Endodermal cell (in vitro differentiated cells): ENCODE measurements at regions not wholly inside any gene's neighbourhood (a gene's known extent, or its start where the extent isn't known, plus 50 kb on each side); places are given as distances from the start of the nearest gene placed in this dataset.
"Not testable (repeated sequence)": the region's sequence is repeated elsewhere in the genome, so short reads cannot be mapped to it uniquely, and the experiment has no call there.

Experiments used
- DNase-seq: peaks from one replicate; pipeline ENCODE4 v3.0.0-alpha.2; 2017
- H3K27ac ChIP-seq: 2 replicates; pipeline ENCODE4 v1.5.1; 2013; ENCODE audit warnings: mild to moderate bottlenecking, low read depth, low read length, moderate library complexity
- H3K27me3 ChIP-seq: 2 replicates; pipeline ENCODE4 v1.6.1; 2013; ENCODE audit warnings: mild to moderate bottlenecking, low read length, moderate library complexity; ENCODE audit not compliant: insufficient read depth, control insufficient read depth, poor library complexity, severe bottlenecking
- H3K36me3 ChIP-seq: 2 replicates; pipeline ENCODE4 v1.7.0; 2013; ENCODE audit warnings: mild to moderate bottlenecking, low read length, moderate library complexity; ENCODE audit not compliant: control insufficient read depth, insufficient read depth
- H3K4me1 ChIP-seq: one replicate; pipeline ENCODE4 v1.7.0; 2013; ENCODE audit warnings: low read length; ENCODE audit not compliant: control insufficient read depth, insufficient read depth
- H3K4me3 ChIP-seq: 2 replicates; pipeline ENCODE4 v1.5.1; 2013; ENCODE audit warnings: mild to moderate bottlenecking, low read length, moderate library complexity
- H3K9ac ChIP-seq: 2 replicates; pipeline ENCODE4 v1.6.1; 2013; ENCODE audit warnings: mild to moderate bottlenecking, low read length, moderate library complexity; ENCODE audit not compliant: poor library complexity, severe bottlenecking; ENCODE audit errors: extremely low read depth
- H3K9me3 ChIP-seq: 2 replicates; pipeline ENCODE4 v1.6.1; 2013; ENCODE audit warnings: mild to moderate bottlenecking, low read length, moderate library complexity; ENCODE audit not compliant: control insufficient read depth
- H3K27ac Mint-ChIP-seq: 2 replicates; pipeline ENCODE4 v1.8.0; 2020; ENCODE audit warnings: mixed read lengths
- H3K27me3 Mint-ChIP-seq: 2 replicates; pipeline ENCODE4 v1.8.0; 2021; ENCODE audit warnings: mild to moderate bottlenecking, mixed read lengths; ENCODE audit not compliant: insufficient read depth
- H3K36me3 Mint-ChIP-seq: 2 replicates; pipeline ENCODE4 v1.8.0; 2020; ENCODE audit warnings: low read depth, mixed read lengths
- H3K4me1 Mint-ChIP-seq: 2 replicates; pipeline ENCODE4 v1.8.0; 2020; ENCODE audit warnings: mixed read lengths
- H3K4me3 Mint-ChIP-seq: 2 replicates; pipeline ENCODE4 v1.8.0; 2020; ENCODE audit warnings: mild to moderate bottlenecking, moderate library complexity, mixed read lengths
- H3K9me3 Mint-ChIP-seq: 2 replicates; pipeline ENCODE4 v1.8.0; 2020; ENCODE audit warnings: mild to moderate bottlenecking, mixed read lengths
- WGBS, 2 experiments: methylation state at CpG; one replicate each; pipeline versions ENCODE4 v1.1.5 to v1.1.7; 2013; ENCODE audit warnings: missing lambda C conversion rate in 2 of 2, mixed read lengths in 1 of 2; ENCODE audit not compliant: insufficient coverage in 1 of 2, insufficient read length in 1 of 2; 5-methylcytosine and 5-hydroxymethylcytosine counted together
- TF ChIP-seq, protein P1 (sequence below): fragments of 200-600 bp; sonication (generic); conservative IDR thresholded peaks from 2 replicates; pipeline ENCODE4 v1.5.0; 2021; ENCODE audit warnings: antibody characterized with exemption, mild to moderate bottlenecking

DNA sequence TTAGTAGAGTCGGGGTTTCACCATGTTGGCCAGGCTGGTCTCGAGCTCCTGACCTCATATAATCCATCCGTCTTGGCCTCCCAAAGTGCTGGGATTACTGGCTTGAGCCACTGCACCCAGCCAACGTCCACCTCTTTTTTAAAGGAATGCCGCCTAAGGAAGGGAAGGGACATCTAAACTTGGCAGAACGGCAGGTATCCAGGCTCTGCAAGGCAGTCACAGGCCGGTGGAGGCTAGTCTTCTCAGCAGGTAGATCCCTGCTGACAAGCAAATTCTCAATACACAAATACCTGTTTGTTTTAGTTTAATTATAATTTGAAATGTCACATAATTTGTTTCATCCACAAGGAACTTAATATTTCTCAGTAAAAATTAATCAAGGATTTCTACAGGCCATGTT is 232.0 kb upstream of the HSFY2 start:
- Histone ChIP-seq H3K4me3 (no peak overlapping the region), H3K9me3 (no peaks in the 10 kb centered on the region), H3K27me3 (no peaks in the 10 kb centered on the region), H3K27ac (no peak overlapping the region), H3K36me3 (no peaks in the 10 kb centered on the region), H3K9ac (no peak overlapping the region), H3K4me1 (no peaks in the 10 kb centered on the region)
- Mint-ChIP-seq H3K4me3 (no peak overlapping the region), H3K36me3 (no peaks in the 10 kb centered on the region), H3K4me1 (no peaks in the 10 kb centered on the region), H3K9me3 (no peaks in the 10 kb centered on the region), H3K27me3 (no peaks in the 10 kb centered on the region), H3K27ac (no peak overlapping the region)
- TF ChIP-seq, protein P1, sequence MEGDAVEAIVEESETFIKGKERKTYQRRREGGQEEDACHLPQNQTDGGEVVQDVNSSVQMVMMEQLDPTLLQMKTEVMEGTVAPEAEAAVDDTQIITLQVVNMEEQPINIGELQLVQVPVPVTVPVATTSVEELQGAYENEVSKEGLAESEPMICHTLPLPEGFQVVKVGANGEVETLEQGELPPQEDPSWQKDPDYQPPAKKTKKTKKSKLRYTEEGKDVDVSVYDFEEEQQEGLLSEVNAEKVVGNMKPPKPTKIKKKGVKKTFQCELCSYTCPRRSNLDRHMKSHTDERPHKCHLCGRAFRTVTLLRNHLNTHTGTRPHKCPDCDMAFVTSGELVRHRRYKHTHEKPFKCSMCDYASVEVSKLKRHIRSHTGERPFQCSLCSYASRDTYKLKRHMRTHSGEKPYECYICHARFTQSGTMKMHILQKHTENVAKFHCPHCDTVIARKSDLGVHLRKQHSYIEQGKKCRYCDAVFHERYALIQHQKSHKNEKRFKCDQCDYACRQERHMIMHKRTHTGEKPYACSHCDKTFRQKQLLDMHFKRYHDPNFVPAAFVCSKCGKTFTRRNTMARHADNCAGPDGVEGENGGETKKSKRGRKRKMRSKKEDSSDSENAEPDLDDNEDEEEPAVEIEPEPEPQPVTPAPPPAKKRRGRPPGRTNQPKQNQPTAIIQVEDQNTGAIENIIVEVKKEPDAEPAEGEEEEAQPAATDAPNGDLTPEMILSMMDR = no peak
- whole genome bisulfite sequencing, 2 experiments = 60 to 100% methylated on average over 1 to 7 of the region's 7 CpGs
- DNase-seq = no peak

DNA sequence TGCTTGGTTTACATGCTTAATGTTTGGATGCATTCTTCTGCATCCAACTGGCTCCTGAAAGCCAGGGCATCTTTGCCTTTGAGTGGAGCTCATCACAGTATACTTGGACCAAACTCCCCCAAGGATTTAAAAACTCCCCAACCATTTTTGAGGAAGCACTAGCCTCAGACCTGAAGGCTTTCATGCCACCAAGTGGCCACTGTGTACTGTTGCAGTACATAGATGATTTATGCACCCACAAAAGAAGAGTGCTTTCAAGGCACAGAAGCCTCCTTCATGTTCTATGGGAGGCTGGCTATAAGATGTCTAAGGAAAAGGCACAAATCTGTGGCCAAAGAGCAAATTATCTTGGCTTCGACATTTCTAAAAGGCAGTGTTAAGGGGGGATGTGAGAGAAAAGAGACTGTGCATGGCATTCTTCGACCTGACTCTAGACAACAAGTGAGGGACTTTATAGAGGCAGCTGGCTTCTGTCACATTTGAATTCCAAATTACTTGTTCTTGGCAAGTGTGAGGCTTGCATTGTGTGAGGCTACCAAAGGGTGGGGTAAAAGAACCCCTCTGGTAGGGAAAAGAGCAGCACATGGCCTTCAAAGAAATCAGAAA is 224.2 kb upstream of the HSFY2 start:
- no peaks in the 10 kb centered on the region for H3K9me3 ChIP-seq
- no peaks in the 10 kb centered on the region for H3K9me3 Mint-ChIP-seq
- H3K36me3 ChIP-seq = no peaks in the 10 kb centered on the region
- no peaks in the 10 kb centered on the region for H3K4me1 ChIP-seq
- H3K4me3 ChIP-seq = no peak overlapping the region
- H3K4me1 Mint-ChIP-seq = no peaks in the 10 kb centered on the region
- no peaks in the 10 kb centered on the region for H3K36me3 Mint-ChIP-seq
- WGBS, 2 experiments = 80 to 94% methylated on average over 1 to 2 of the region's 2 CpGs
- no peak overlapping the region for H3K27ac Mint-ChIP-seq
- no peaks in the 10 kb centered on the region for H3K27me3 ChIP-seq
- TF ChIP-seq, protein P1 = no peak
- DNase-seq = no peak
- H3K9ac ChIP-seq = no peak overlapping the region
- H3K27me3 Mint-ChIP-seq = no peaks in the 10 kb centered on the region
- H3K4me3 Mint-ChIP-seq = no peak overlapping the region
- no peak overlapping the region for H3K27ac ChIP-seq

DNA sequence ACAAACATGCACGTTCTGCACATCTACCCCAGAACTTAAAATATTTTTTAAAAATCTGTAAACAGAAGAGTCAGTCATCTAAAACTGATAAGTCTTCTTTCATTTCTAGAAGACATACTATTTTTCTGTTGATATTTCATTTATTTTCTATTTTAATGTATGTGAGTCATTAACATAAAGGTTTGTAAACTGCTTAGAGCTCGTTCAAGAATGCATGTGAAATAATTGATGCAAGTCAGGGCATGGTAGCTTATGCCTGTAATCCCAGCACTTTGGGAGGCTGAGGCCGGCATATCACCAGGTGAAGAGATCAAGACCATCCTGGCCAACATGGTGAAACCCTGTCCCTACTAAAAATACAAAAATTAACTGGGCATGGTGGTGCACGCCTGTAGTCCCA is 219.9 kb upstream of the HSFY2 start:
- no peak for DNase-seq
- Mint-ChIP-seq H3K27ac (no peak overlapping the region), H3K27me3 (no peaks in the 10 kb centered on the region), H3K4me1 (no peaks in the 10 kb centered on the region), H3K9me3 (no peaks in the 10 kb centered on the region), H3K4me3 (no peak overlapping the region), H3K36me3 (no peaks in the 10 kb centered on the region)
- no peak overlapping the region for H3K4me3 ChIP-seq
- no peaks in the 10 kb centered on the region for H3K27me3 ChIP-seq
- no peak overlapping the region for H3K9ac ChIP-seq
- no peak overlapping the region for H3K27ac ChIP-seq
- WGBS, 2 experiments = 93% methylated on average over 4 of the region's 4 CpGs; no CpG with 5 or more reads in 1 of the 2 experiments
- TF ChIP-seq, protein P1 = no peak
- no peaks in the 10 kb centered on the region for H3K36me3 ChIP-seq
- H3K4me1 ChIP-seq = no peaks in the 10 kb centered on the region
- H3K9me3 ChIP-seq = no peaks in the 10 kb centered on the region

DNA sequence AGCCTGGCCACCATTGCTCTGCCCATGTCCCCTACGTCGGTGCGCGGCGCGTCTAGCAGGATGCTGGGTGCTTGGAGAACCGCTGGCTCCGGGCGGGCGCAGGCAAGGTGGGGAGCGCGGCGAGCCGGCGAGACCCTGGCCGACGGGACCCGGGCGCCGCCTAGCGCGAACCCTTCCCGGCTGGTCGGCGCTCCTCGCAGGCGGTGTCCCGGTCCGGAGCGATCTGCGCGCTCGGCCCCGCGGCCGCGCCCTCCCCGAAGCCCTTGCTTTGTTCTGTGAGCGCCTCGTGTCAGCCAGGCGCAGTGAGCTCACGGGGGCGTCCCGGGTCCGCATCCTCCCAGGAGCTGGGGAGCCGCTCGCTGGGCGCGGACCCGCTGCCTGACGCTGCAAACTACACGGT is 219.1 kb upstream of the HSFY2 start:
- not testable (repeated sequence) for H3K9me3 ChIP-seq, DNase-seq, H3K4me1 ChIP-seq, H3K27ac Mint-ChIP-seq, H3K27ac ChIP-seq, H3K36me3 Mint-ChIP-seq, H3K4me3 Mint-ChIP-seq, H3K9ac ChIP-seq, H3K4me3 ChIP-seq, H3K4me1 Mint-ChIP-seq, H3K27me3 ChIP-seq, H3K9me3 Mint-ChIP-seq, H3K27me3 Mint-ChIP-seq, H3K36me3 ChIP-seq
- 91% methylated on average over 27 of the region's 52 CpGs; no CpG with 5 or more reads in 1 of the 2 experiments for WGBS, 2 experiments
